ENCODE measurements at regions not wholly inside any gene's neighbourhood (a gene's known extent, or its start where the extent isn't known, plus 50 kb on each side); places are given as distances from the start of the nearest gene placed in this dataset.

- H2BK5ac ChIP-seq (ENCODE audit: low read length) = no peak overlapping the region
- H3K36me3 ChIP-seq (replicated peaks in 1 of 2; ENCODE audit: control insufficient read depth in 2 of 2, insufficient read depth in 2 of 2, low read length in 2 of 2) = no peaks in the 10 kb centered on the region
- no peak overlapping the region for H4K91ac ChIP-seq (ENCODE audit: low read depth, low read length, poor library complexity)
- no peak overlapping the region for H2BK120ac ChIP-seq (ENCODE audit: low read depth, low read length)
- DNase-seq (ENCODE audit: low spot score) = no peak
- H3K4me3 ChIP-seq (ENCODE audit: low read length in 2 of 2) = no peak overlapping the region
- H3K14ac ChIP-seq (ENCODE audit: low read length) = no peak overlapping the region
- no peak overlapping the region for H3K23ac ChIP-seq (ENCODE audit: low read depth, low read length, poor library complexity)
- H3K9ac ChIP-seq (ENCODE audit: low read depth, low read length, poor library complexity) = no peak overlapping the region
- H4K8ac ChIP-seq (ENCODE audit: low read depth, low read length) = no peak overlapping the region
- no peaks in the 10 kb centered on the region for H3K79me1 ChIP-seq (ENCODE audit: low read depth, low read length)
- H3K18ac ChIP-seq (ENCODE audit: low read length) = no peak overlapping the region
- WGBS, 2 donors (ENCODE audit: extremely low coverage in 2 of 2, insufficient read length in 2 of 2, insufficient replicate concordance in 1 of 2) = no CpG with 5 or more reads among the region's 1 CpG
- H3K27ac ChIP-seq (replicated peaks; ENCODE audit: low read length) = no peak overlapping the region
- no peaks in the 10 kb centered on the region for H3K4me1 ChIP-seq (ENCODE audit: control insufficient read depth in 2 of 2, insufficient read depth in 1 of 2, low read depth in 1 of 2, low read length in 2 of 2)
- no peak overlapping the region for H2BK12ac ChIP-seq (ENCODE audit: low read length)
- no peaks in the 10 kb centered on the region for H3K9me3 ChIP-seq (replicated peaks in 1 of 2; ENCODE audit: control insufficient read depth in 2 of 2, insufficient read depth in 1 of 2, low read depth in 1 of 2, low read length in 2 of 2)
- H3K27me3 ChIP-seq (ENCODE audit: control insufficient read depth in 3 of 3, insufficient read depth in 3 of 3, low read depth in 1 of 3, low read length in 3 of 3) = no peaks in the 10 kb centered on the region
- H2BK15ac ChIP-seq (ENCODE audit: low read length) = no peak overlapping the region
- H2AK5ac ChIP-seq (ENCODE audit: low read depth, low read length) = no peak overlapping the region
- H3K4me2 ChIP-seq (ENCODE audit: insufficient read depth, low read length, poor library complexity, severe bottlenecking) = no peak overlapping the region
- H2AFZ ChIP-seq (ENCODE audit: low read length) = no peak overlapping the region
- no peak overlapping the region for H3K4ac ChIP-seq (ENCODE audit: low read length)
These were observed 339.1 kb downstream of the TSN start for GRCh38 chr2:122094557-122094956.

DNA sequence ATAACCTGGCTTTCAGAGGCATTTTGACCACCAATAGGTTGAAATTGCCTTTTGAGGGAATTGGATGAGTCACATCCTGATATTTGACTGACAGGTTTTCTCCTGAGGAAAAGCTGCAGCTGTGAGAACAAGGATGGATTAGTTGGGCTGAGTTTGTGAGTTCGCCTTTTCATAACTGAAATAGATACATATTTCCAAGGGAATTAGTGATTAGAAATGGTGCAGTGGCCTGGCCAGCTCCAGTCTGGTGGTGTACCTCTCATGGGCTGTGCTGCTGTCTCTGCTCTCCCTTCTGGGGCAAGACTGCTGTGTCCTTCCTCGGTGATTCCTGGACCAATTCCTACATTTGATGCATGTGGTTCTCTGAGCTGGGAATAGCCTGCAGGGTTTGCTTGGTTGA, 341.3 kb downstream of the TSN start:
- Histone ChIP-seq H3K9ac (ENCODE audit: low read depth, low read length, poor library complexity) (no peak overlapping the region), H3K79me1 (ENCODE audit: low read depth, low read length) (no peaks in the 10 kb centered on the region), H3K27ac (replicated peaks; ENCODE audit: low read length) (no peak overlapping the region), H3K9me3 (replicated peaks in 1 of 2; ENCODE audit: control insufficient read depth in 2 of 2, insufficient read depth in 1 of 2, low read depth in 1 of 2, low read length in 2 of 2) (no peaks in the 10 kb centered on the region), H3K4me3 (ENCODE audit: low read length in 2 of 2) (no peak overlapping the region), H3K18ac (ENCODE audit: low read length) (no peak overlapping the region), H2BK5ac (ENCODE audit: low read length) (no peak overlapping the region), H3K23ac (ENCODE audit: low read depth, low read length, poor library complexity) (no peak overlapping the region), H3K4ac (ENCODE audit: low read length) (no peak overlapping the region), H4K91ac (ENCODE audit: low read depth, low read length, poor library complexity) (no peak overlapping the region), H3K14ac (ENCODE audit: low read length) (no peak overlapping the region), H3K4me2 (ENCODE audit: insufficient read depth, low read length, poor library complexity, severe bottlenecking) (no peak overlapping the region), H2AFZ (ENCODE audit: low read length) (no peak overlapping the region), H2BK12ac (ENCODE audit: low read length) (no peak overlapping the region), H2AK5ac (ENCODE audit: low read depth, low read length) (no peak overlapping the region), H2BK15ac (ENCODE audit: low read length) (no peak overlapping the region), H3K27me3 (ENCODE audit: control insufficient read depth in 3 of 3, insufficient read depth in 3 of 3, low read depth in 1 of 3, low read length in 3 of 3) (no peaks in the 10 kb centered on the region), H4K8ac (ENCODE audit: low read depth, low read length) (no peak overlapping the region), H3K4me1 (ENCODE audit: control insufficient read depth in 2 of 2, insufficient read depth in 1 of 2, low read depth in 1 of 2, low read length in 2 of 2) (peaks cover 0 to 12% of the 10 kb centered on the region in 2 donors), H3K36me3 (replicated peaks in 1 of 2; ENCODE audit: control insufficient read depth in 2 of 2, insufficient read depth in 2 of 2, low read length in 2 of 2) (no peaks in the 10 kb centered on the region), H2BK120ac (ENCODE audit: low read depth, low read length) (no peak overlapping the region)
- WGBS, 2 donors (ENCODE audit: extremely low coverage in 2 of 2, insufficient read length in 2 of 2, insufficient replicate concordance in 1 of 2) = no CpG with 5 or more reads among the region's 2 CpGs
- DNase-seq (ENCODE audit: low spot score) = no peak

DNA sequence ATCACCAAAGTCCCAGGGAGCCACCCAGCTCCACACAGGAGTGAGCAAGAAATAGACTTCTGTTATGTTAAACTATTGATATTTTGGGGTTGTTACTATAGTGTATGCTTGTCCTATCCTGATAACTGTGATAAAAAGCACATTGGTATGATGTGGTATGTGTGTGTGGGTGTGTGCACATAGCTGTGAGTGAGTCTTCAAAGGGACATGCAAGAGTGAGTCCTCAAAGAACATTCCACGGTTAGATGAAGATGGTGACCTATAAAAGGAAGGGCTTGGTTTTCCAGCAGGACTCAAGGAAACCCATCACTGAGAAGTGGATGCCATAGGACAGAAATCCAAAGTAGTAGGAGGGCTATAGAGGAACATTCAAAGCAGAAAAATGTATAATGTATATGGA, 342.9 kb downstream of the TSN start:
- H2AK5ac ChIP-seq (ENCODE audit: low read depth, low read length) = no peak overlapping the region
- DNase-seq (ENCODE audit: low spot score) = no peak
- H2AFZ ChIP-seq (ENCODE audit: low read length) = no peak overlapping the region
- no peak overlapping the region for H2BK5ac ChIP-seq (ENCODE audit: low read length)
- H4K8ac ChIP-seq (ENCODE audit: low read depth, low read length) = no peak overlapping the region
- no peak overlapping the region for H3K9ac ChIP-seq (ENCODE audit: low read depth, low read length, poor library complexity)
- H3K36me3 ChIP-seq (replicated peaks in 1 of 2; ENCODE audit: control insufficient read depth in 2 of 2, insufficient read depth in 2 of 2, low read length in 2 of 2) = no peaks in the 10 kb centered on the region
- WGBS, 2 donors (ENCODE audit: extremely low coverage in 2 of 2, insufficient read length in 2 of 2, insufficient replicate concordance in 1 of 2) = no CpG with 5 or more reads among the region's 1 CpG
- H3K4me2 ChIP-seq (ENCODE audit: insufficient read depth, low read length, poor library complexity, severe bottlenecking) = no peak overlapping the region
- H3K4me3 ChIP-seq (ENCODE audit: low read length in 2 of 2) = no peak overlapping the region
- no peak overlapping the region for H3K27ac ChIP-seq (replicated peaks; ENCODE audit: low read length)
- H2BK120ac ChIP-seq (ENCODE audit: low read depth, low read length) = no peak overlapping the region
- peaks cover 0 to 12% of the 10 kb centered on the region in 2 donors for H3K4me1 ChIP-seq (ENCODE audit: control insufficient read depth in 2 of 2, insufficient read depth in 1 of 2, low read depth in 1 of 2, low read length in 2 of 2)
- no peak overlapping the region for H4K91ac ChIP-seq (ENCODE audit: low read depth, low read length, poor library complexity)
- no peak overlapping the region for H3K4ac ChIP-seq (ENCODE audit: low read length)
- H3K18ac ChIP-seq (ENCODE audit: low read length) = no peak overlapping the region
- H3K27me3 ChIP-seq (ENCODE audit: control insufficient read depth in 3 of 3, insufficient read depth in 3 of 3, low read depth in 1 of 3, low read length in 3 of 3) = no peaks in the 10 kb centered on the region
- no peak overlapping the region for H2BK12ac ChIP-seq (ENCODE audit: low read length)
- H3K23ac ChIP-seq (ENCODE audit: low read depth, low read length, poor library complexity) = no peak overlapping the region
- H3K9me3 ChIP-seq (replicated peaks in 1 of 2; ENCODE audit: control insufficient read depth in 2 of 2, insufficient read depth in 1 of 2, low read depth in 1 of 2, low read length in 2 of 2) = no peaks in the 10 kb centered on the region
- H3K14ac ChIP-seq (ENCODE audit: low read length) = no peak overlapping the region
- H2BK15ac ChIP-seq (ENCODE audit: low read length) = no peak overlapping the region
- no peaks in the 10 kb centered on the region for H3K79me1 ChIP-seq (ENCODE audit: low read depth, low read length)

DNA sequence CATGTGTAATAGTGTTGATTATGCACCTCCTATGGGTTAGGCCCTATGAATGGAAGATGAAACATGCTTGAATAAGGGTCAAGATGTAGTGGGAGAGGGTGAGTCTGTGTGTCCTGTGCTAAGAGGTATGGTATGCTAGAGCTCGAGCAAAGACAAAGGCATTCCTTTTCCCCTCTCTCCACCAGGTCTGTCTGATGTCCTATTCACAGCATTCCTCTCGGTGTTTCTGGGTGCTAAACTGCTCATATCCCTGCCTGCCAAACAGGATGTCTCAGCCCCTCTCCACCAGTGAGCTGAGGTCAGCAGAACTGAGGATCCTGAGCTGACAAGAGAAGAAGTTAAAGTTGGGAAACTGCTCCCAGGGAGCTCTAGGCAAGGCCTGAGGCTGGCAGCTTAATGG, 344.9 kb downstream of the TSN start:
- H3K9ac ChIP-seq (ENCODE audit: low read depth, low read length, poor library complexity) = no peak overlapping the region

More for the DNA sequence above, 344.9 kb downstream of the TSN start:
- no peak overlapping the region for H3K4ac ChIP-seq (ENCODE audit: low read length)
- H3K4me2 ChIP-seq (ENCODE audit: insufficient read depth, low read length, poor library complexity, severe bottlenecking) = no peak overlapping the region
- H4K91ac ChIP-seq (ENCODE audit: low read depth, low read length, poor library complexity) = no peak overlapping the region
- no peak overlapping the region for H2BK120ac ChIP-seq (ENCODE audit: low read depth, low read length)
- DNase-seq (ENCODE audit: low spot score) = no peak
- no peaks in the 10 kb centered on the region for H3K9me3 ChIP-seq (replicated peaks in 1 of 2; ENCODE audit: control insufficient read depth in 2 of 2, insufficient read depth in 1 of 2, low read depth in 1 of 2, low read length in 2 of 2)
- peaks cover 0 to 16% of the 10 kb centered on the region in 2 donors for H3K4me1 ChIP-seq (ENCODE audit: control insufficient read depth in 2 of 2, insufficient read depth in 1 of 2, low read depth in 1 of 2, low read length in 2 of 2)
- no peak overlapping the region for H3K14ac ChIP-seq (ENCODE audit: low read length)
- no peak overlapping the region for H2BK12ac ChIP-seq (ENCODE audit: low read length)
- no CpG with 5 or more reads among the region's 2 CpGs for WGBS, 2 donors (ENCODE audit: extremely low coverage in 2 of 2, insufficient read length in 2 of 2, insufficient replicate concordance in 1 of 2)
- no peak overlapping the region for H2AK5ac ChIP-seq (ENCODE audit: low read depth, low read length)
- H2BK15ac ChIP-seq (ENCODE audit: low read length) = no peak overlapping the region
- peak overlapping the region; percentile 7 for H3K27ac ChIP-seq (replicated peaks; ENCODE audit: low read length)
- no peaks in the 10 kb centered on the region for H3K36me3 ChIP-seq (replicated peaks in 1 of 2; ENCODE audit: control insufficient read depth in 2 of 2, insufficient read depth in 2 of 2, low read length in 2 of 2)
- no peaks in the 10 kb centered on the region for H3K79me1 ChIP-seq (ENCODE audit: low read depth, low read length)
- no peak overlapping the region for H4K8ac ChIP-seq (ENCODE audit: low read depth, low read length)
- no peak overlapping the region for H3K23ac ChIP-seq (ENCODE audit: low read depth, low read length, poor library complexity)
- no peaks in the 10 kb centered on the region for H3K27me3 ChIP-seq (ENCODE audit: control insufficient read depth in 3 of 3, insufficient read depth in 3 of 3, low read depth in 1 of 3, low read length in 3 of 3)
- no peak overlapping the region for H3K4me3 ChIP-seq (ENCODE audit: low read length in 2 of 2)
- H2BK5ac ChIP-seq (ENCODE audit: low read length) = no peak overlapping the region
- H2AFZ ChIP-seq (ENCODE audit: low read length) = no peak overlapping the region
- peak overlapping the region; percentile 57 for H3K18ac ChIP-seq (ENCODE audit: low read length)

Measured in neuronal stem cell (in vitro differentiated cells).